HG03175 (cell line): ENCODE measurements at regions not wholly inside any gene's neighbourhood (a gene's known extent, or its start where the extent isn't known, plus 50 kb on each side); places are given as distances from the start of the nearest gene placed in this dataset.
"Not testable (repeated sequence)": the region's sequence is repeated elsewhere in the genome, so short reads cannot be mapped to it uniquely, and the experiment has no call there.

ENCODE experiments used
- ATAC-seq: cut with Tn5 transposase; IDR thresholded peaks from one replicate; pipeline ENCODE4 v1.9.1; 2021; ENCODE audit warnings: mild to moderate bottlenecking, moderate library complexity; ENCODE audit not compliant: unreplicated experiment

DNA sequence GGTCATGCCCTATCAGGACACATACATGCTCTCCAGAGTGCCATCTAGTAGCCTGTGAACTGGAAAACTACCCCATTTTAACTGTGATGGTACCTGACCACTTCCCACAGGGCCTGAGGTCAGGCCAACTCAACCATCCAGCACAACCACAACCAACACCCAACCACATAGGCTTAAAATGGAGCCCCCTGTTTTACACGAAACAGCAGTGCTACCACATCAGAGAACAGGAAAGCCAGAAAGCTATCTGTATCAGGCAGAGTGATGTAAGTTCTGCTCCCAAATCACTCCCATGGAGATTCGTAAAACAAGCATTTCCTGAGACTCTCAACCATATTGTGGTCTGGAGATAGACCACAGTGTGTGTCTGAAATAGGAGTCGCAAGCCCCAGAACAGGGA is 1017.3 kb upstream of the EPHA6 start:
- no peak for ATAC-seq

DNA sequence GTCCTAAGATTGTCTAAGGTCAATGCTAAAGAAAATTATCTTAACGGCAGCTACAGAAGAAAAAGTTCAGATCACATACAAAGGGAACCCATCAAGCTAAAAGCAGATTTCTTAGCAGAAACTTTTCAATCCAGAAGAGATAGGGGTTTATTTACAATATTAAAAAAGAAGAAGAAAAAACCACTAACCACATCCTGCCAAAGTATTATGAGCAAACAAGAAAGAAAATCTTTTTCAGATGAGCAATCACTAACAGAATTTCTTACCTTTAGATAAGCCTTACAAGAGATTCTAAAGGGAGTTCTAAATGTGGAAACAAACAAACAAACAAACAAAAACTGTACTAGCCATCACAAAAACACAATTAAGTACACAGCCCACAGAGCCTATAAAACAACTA is 1015.8 kb upstream of the EPHA6 start:
- no peak for ATAC-seq

DNA sequence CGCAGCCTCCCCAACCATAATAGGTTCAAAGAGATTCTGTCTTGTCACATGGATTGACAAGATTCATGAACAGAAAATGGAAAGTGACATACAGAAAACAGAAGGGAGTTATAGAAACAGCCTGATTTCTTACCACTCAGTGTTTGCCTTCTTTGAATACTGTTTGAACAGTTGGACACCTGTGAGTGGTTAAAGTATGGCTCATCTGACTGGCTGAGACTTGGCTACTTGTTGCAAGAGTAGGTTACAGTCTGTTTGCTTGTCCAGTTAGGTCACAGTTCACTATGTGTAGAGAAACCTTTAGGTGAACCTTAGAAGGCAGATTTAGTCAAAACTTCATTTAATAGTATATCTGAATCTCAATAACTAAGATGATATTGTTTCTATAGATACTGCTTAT is 1003.9 kb upstream of the EPHA6 start:
- ATAC-seq: no peak

DNA sequence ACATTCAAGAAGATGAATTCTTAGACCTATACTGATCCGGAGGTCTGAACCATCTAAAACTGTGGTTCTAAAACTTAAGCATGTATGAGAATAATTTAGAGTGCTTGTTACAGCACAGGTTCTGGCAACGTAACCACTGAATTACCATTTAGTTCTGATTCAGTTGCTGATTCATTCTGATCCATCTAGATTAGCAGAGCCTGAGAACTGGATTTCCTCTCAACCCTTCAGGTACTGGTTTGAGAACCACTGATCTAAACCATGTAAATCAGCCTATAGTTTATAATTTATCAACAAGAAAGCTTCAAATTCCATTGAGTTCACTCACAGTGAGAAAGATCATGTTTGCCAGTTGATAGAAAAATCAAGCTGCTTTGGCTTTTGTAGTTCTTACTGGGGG is 1001.1 kb upstream of the EPHA6 start:
- ATAC-seq: no peak

DNA sequence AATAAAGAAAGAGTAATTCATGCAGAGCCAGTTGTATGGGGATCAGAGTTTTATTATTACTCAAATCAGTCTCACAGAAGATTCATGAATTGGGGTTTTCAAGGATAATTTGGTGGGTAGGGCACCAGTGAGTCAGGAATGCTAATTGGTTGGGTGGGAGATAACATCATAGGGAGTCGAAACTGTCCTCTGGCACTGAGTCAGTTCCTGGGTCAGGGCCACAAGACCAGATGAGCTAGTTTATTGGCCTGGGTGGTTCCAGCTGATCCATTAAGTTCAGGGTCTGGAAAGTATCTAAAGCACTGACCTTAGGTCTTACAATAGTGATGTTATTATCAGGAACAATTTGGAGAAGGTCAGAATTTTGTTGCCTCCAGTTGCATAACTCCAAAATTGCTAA is 998.6 kb upstream of the EPHA6 start:
- ATAC-seq: no peak

DNA sequence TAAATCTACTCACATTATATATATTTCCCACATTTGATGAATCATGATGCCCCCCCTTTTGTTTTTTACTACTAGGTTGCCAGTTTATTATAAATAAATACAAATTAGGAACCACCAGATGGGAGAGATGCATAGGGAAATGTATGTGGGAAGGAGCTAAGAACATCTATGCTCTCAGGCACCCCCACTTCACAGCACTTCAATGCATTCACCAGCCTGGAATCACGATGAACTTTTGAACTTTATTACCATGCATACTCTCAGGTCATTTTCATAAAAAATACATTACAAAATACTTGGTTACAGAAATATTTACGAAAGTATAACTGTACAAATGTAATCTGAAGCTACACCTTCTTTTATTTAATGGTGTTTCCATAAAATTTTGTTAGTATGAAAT is 988.0 kb upstream of the EPHA6 start:
- no peak for ATAC-seq

DNA sequence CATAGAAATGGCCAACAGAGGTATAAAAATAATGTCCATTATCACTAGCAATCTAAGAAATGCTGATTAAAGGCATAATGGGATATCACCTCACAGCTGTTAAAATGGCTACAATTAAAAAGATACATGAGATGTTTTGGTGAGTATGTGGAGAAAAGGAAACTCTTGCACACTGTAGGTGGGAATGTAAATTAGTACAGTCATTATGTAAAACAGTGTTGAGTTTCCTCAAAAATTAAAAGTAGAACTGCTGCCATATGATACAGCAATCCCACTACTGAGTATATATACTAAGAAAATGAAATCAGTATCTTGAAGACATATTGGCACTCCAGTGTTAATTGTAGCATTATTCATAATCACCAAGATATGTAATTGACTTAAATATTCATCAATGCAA is 982.2 kb upstream of the EPHA6 start:
- ATAC-seq: no peak

DNA sequence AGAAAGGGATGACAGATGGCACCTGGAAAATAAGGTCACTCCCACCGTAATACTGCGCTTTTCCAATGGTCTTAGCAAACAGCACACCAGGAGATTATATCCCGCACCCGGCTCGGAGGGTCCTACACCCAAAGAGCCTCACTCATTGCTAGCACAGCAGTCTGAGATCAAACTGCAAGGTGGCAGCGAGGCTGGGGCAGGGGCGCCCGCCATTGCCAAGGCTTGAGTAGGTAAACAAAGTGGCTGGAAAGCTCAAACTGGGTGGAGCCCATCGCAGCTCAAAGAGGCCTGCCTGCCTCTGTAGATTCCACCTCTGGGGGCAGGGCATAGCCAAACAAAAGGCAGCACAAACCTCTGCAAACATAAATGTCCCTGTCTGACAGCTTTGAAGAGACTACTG is 953.8 kb upstream of the EPHA6 start:
- not testable (repeated sequence) for ATAC-seq

DNA sequence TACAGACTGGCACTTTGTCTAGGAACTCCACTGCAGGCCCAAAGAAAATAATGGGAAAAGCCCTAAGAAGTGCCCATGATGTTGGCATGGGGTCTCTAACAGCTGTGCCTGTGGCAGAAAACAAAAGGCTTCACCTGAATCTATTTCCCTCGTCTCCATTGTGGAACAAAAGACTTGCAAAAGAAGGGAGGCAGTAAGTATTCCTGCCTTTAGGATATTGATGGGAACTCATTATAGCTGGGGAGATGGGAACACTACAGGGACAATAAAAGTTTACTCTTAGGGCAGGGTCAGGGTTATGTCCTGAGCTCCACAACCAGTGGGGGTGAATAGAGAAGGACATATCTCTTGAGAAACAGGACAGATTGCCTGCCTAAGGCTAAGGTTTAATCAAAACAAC is 930.6 kb upstream of the EPHA6 start:
- ATAC-seq: no peak

DNA sequence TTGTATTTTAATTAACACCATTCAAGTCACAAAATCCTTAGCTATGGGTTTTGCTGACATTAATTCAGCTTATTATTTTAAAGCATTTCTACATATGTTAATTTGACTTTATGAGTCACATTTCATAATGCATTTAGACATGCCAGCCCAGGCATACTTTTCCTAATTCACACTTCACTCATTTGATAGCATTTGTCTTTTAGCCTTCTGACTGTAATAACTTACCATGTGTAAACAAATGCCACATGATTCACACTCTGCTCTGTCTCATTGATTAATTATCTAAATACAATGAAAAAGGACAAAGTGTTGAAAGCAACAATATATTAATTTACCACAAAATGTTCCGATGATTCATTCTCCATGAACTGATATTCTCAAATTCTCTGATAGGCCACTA is 927.8 kb upstream of the EPHA6 start:
- no peak for ATAC-seq

DNA sequence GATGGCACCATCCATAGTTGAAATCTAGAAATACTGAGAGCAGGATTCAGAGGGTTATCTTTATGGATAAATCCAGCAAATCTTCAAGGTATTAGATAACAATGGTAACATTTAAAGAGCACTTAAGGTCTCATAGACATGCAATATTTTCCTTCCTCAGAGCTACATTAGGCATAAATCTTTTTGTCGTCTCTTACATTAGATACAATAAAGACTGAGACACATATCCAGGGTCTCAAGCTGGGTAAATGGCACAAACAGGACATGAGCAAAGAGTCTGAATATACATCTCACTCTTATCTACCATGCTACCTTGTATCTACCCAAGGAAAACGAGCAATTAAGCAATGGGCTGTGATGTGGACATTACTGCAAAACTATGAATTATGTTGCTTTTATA is 927.3 kb upstream of the EPHA6 start:
- ATAC-seq: no peak

DNA sequence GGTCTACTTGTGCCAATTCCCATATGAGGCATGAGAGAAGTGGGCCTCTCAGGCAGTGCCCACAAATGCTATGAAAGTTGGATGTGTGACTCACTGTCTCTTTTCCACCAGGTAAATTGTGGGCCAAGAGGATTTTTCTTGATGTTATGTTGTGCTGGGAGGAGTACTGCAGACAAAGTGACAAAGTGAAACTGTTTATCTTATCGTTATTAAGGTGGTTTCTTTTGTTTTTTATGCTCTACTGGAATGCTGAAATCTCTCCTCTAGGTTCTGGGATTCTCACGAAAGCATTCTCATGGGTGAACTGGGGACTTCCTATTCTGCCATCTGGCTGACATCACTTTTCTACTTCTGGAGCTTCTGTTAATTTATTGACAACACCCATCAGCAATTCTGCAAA is 919.6 kb upstream of the EPHA6 start:
- ATAC-seq: no peak

DNA sequence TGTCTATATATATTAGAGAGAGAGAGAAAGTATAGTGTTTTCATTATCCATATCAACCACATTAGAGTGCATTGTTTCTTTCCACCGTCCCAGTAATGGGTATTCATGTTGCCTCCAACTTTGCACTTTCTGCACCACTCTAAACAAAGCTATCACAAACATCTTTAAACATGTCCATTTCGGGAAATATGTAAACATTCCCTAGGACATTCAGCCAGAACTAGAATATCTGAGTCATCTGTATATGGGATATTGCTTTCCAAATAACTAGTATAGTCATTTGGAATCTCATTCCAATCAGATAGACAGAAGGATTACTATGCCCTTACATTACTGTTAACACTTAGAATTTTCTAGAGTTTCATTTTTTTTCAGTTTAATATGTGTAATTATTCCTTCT is 914.9 kb upstream of the EPHA6 start:
- ATAC-seq: no peak

DNA sequence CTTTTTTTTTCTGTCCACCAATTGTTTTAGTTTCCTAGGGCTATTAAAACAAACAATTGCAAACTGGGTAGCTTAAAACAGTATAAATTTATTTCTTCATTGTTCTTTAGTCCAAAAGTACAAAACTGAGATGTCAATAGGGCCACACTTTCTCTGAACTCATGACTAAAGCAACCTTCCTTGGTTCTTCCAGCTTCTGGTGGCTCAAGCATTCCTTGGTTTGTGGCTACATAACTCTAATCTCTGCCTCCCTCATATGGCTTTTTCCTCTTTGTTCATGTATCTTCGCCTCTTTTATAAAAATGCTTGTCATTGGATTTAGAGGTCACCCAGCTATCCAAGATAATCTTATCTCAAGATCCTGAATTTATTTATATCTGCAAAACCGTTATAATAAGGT is 914.5 kb upstream of the EPHA6 start:
- no peak for ATAC-seq

DNA sequence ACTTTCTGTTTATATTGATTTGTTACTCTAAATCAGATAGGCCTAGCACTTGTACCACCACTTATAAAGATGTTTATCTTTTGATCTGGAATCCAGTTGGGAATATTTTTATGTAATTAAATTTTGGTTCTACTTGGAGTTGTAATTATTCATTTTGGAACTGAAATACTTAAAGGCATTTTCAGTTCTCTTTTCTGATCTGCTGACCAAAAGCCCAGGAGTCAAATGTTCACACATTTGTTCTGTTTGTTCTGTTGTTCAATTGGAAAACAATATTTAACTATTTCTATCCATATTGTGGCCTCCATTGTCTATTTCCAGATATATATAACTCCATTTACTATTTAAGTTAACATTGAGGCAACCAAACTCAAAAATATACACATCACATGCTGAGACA is 912.4 kb upstream of the EPHA6 start:
- ATAC-seq: no peak

DNA sequence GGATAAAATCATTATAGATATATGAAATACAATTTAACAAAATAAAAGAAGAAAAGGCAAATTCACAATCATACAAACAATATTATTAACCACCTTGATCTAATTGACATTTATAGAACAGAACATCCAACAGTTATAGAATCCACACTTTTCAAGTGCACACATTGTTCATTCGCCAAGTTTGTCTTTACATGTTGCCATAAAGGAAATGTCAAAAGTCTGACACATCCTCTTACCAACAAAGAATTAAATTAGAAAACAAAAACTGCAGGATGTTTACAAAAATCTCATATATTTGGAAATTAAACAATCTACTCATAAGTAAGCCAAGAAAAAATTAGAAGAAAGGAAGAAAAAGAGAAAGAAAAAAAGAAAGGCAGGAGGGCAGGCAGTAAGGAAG is 909.2 kb upstream of the EPHA6 start:
- ATAC-seq: no peak

DNA sequence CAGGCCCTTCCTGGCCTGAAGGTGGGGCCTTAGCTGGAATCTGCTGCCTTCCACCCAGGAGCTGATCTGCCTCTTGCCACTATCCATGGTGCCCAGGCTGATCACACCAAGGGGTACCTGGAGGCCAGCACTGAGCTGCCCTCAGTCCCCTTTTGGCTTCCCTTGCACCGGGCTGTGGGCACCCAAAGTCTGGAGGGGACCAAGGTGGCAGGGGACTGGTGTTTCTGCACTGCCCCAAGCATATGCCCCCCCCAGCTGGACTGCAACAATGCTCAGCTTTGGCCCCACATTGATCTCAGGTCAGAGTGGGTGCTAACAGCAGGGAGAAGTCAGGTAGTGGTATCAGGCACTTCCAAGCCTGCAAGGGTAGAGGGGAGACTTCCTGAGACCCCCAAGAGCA is 902.6 kb upstream of the EPHA6 start:
- ATAC-seq: no peak

DNA sequence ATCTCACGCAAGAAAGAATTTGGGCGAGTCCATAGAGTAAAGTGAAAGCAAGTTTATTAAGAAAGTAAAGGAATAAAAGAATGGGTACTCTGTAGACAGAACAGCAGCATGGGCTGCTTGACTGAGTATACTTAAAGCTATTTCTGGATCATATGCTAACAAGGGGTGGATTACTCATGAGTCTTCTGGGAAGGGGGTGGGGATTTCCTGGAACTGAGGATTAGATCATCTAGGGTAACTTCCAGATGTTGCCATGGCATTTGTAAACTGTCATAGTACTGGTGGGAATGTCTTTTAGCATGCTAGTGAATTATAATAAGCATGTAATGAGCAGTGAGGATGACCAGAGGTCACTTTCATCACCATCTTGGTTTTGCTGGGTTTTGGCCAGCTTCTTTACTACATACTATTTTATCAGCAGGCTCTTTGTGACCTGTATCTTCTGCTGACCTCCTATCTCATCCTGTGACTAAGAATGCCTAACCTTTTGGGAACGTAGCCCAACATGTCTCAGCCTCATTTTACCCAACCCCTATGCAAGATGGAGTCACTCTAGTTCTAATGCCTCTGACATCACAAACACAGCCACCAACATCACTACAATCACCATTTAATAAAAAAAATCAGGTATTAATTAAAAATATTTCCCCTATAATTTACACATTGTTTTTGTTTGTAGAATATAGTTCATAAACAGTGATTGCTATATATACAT is 890.7 kb upstream of the EPHA6 start:
- ATAC-seq: no peak

DNA sequence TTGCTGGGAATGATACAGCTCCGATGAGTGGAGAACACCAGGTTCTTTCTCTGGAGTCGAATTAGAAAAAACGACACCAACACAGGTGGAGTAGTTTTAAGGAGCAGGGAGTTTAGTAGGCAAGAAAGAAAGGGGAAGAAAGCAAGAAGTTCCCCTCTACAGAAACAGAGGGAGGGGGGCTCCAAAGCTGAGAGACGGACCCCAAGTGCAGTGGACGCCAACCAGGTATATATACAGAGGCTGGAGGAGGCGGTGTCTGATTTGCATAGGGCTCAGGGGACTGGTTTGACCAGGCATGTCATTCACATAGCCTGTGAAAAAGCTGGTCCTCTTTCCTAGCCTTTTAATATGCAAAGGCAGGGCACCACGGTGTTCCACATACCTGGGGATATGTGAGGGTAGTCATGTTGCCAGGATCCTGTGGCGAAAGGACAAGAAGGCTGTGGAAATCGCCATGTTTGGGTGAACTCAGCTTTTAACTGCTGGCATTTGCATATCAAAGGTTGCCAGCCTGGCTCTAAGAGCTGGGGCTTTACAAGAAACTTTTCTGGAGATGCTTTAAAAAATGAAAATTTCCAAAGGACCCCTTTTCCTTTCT is 887.4 kb upstream of the EPHA6 start:
- ATAC-seq: no peak

DNA sequence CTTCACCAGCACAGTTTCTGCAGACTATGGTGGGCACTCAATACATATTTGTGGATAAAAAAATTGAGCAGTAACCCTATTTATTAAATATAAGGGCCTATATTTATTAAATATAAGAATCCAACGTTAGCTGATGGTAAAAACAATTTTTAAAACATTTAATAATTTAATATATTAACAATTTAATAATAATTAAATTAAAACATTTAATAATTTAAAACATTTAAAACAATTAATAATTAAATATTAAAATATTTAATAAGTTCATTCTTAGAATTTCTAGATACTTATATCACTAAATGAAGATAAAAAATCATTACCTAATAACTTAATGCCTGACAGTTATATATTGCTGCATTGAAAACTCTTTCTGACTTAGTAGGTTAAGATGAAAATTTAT is 880.2 kb upstream of the EPHA6 start:
- no peak for ATAC-seq

DNA sequence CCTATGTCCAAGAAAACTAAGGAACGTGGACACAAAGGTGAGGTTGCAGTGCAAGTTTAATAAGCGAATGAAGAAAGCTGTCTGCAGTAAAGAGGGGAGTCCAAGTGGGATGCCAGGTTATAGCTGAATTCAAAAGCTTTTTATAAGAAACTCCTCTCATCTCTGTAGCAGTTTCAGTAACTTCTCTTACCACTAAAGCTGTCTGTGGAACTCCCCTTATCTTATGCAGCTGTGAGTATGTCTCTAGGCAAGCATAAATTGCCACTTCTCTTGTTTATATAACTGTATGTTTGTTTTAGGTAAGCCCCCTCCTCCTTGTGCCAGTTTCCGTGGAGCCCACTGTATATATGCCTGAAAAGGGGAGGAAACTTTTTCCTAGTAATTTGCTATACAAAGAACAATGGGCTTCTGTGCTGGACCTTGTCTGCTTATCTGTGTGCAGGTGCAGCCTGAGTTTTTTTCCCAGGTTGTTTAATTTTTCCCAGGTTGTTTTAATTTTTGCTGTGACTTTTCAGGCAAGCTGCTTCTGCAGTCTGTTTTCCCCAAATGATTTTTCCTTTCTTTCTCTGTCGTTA is 875.1 kb upstream of the EPHA6 start:
- ATAC-seq: no peak

DNA sequence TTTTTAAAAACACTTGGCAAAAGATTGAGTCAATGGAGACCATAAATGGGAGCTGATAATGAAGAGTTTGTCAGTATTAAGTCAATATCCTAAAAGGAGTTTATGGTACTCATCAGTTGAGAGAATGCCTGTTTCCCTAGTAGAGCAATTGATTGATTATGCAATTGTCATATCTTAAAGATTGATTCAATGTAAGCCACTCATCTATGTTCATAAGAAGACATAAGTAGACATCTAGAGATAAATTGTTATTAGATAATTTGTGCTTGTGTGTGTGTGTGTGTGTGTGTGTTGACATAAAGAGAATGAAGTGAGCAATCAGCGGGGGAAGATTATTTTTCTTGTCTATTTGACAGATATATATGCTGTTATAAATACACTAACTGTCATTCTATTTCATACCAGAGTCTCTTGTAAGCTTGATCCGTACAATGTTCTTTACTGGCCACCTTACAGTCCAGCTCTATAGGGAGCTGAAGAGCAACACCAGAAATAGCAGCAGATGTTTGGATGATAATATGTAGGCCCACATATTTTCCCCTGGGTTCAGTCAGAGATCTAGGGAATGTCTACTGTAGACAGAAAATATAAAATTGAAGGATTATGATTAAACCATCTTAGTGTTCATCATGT is 848.6 kb upstream of the EPHA6 start:
- no peak for ATAC-seq
